ENCODE measurements at regions not wholly inside any gene's neighbourhood (a gene's known extent, or its start where the extent isn't known, plus 50 kb on each side); places are given as distances from the start of the nearest gene placed in this dataset.

- DNase-seq = no peak
Measured at GRCh38 chr1:25103164-25103795, 129.0 kb downstream of the SYF2 start.

GRCh38 chr1:25100151-25100833 lies 132.0 kb downstream of the SYF2 start:
- no peak for DNase-seq

GRCh38 chr1:25099343-25099951 lies 132.9 kb downstream of the SYF2 start:
- DNase-seq = no peak

DNA sequence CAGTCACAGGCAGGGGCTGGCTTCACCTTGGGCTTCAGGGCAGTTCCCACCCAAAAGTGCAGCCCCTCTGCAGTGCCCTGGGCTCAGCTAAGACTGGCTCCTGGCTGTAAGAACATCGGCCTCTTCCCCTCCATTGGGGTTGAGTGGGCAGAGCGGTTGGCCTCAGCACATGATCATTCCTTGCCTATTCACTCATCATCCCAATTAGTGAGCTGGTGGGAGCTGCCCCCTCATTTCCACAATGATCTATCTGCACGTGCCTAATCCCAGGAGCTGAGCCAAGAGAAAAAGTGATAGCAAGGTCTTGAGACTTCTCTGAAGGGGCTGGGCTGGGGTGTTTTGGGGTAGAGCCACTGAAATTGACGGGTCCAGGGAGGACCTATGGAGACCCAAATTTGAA lies 133.6 kb downstream of the SYF2 start:
- DNase-seq = no peak

- no peak for DNase-seq
Measured at GRCh38 chr1:25096307-25097150, 135.8 kb downstream of the SYF2 start.

DNA sequence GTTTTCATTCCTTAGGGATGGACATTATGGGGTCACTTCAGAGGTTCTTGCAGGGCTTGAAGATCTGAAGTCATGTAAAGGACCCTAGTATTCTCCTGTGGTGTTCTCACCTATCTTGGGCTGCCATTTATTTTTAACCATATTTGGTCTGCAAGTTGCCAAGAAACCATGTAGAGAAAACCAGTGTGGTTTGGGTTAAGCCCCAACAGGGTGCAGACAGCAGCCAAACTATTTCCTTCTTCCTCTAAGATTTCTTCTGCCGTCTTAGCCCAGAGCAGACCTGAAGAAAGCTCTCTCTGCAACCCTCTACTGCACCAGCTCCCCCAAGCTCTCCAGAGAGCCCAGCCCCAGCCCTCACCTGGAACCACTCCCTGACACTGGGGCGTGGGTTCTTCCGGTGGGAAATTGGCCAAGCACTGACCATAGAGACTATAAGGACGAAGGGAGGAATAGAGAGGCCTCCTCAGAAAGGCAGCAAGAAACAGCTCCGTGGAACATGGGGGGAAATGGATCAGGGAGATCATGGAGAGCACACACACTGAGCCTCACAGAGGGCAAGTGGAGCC lies 136.6 kb downstream of the SYF2 start:
- no peak for DNase-seq

DNA sequence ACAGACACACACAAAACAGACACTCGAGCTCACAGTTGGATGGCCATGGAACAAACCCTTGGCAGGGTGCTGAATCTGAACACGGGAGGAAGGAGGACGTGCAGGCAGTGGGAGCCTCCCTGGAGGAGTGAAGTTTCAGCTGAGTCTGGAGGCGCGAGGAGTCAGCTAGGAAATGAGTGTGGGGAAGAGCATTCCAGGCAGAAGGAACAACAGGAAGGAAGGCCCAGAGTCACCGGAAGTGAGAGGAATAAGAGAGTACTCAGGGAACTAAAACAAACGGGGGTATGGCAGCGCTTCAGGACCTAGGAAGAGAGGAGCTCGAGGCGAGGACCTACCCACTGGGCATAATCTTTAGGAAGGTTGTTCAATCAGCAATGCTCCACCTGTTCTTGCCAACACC lies 137.3 kb downstream of the SYF2 start:
- no peak for DNase-seq

DNA sequence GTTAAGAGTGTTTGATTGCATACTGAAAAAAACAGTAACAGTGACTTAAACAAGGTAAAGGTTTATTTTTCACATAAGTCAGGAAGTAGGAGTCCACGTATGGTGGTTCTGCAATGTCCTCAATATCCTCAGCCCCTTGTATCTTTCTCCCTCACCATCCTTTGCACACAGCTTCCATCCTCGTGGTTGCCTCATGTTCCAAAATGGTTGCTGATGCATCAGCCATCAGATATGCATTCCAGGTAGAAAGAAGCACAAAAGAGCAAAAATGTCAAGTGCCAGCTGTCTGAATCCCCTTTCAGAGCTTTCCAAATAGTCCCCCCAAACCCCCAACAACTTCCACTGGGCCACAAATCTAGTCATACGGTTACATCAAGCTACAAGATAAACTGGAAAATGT lies 138.1 kb downstream of the SYF2 start:
- no peak for DNase-seq

DNA sequence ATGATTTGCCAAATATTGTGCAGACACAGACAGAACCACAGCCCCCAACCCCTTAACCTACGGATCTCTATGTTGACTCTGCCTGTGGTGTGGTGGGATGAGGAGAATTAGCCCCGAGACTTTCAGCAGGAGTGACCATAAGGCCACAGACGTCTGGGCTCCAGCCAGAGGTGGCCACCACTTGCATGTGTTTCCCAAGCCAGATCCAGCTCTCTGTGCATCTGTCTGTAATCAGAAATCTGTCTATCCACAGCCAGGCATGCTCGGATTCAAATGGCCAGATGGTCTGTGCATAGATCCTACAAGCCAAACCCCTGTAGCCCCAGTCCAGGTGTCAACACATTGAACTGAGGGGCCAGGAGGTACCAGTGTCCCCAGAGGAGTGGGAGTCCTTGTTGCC lies 140.6 kb downstream of the SYF2 start:
- no peak for DNase-seq

- no peak for DNase-seq
Measured at GRCh38 chr1:25090707-25091422, 141.4 kb downstream of the SYF2 start.

DNA sequence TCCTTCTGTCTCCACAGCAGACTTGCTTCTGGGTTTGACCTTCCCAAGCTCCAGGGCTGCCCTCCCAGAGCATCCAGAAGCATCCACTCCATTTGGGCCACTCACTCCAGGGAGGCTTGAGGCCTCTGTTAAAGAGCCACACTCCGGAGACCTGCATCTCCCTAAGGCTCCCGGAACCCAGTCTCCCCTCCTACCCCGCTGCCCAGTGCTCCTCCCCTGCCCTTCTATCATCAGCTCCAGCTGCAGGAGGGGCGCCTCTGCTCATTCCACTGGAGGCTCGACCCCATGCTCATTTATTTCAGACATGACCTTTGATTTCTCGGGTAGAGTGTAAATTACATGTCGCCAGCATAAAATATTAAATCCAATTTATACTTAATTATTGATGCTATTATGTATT lies 142.5 kb downstream of the SYF2 start:
- no peak for DNase-seq

- no peak for DNase-seq
Measured at GRCh38 chr1:25088946-25089345, 143.4 kb downstream of the SYF2 start.

- DNase-seq = no peak
Measured at GRCh38 chr1:25088180-25088701, 144.1 kb downstream of the SYF2 start.

DNA sequence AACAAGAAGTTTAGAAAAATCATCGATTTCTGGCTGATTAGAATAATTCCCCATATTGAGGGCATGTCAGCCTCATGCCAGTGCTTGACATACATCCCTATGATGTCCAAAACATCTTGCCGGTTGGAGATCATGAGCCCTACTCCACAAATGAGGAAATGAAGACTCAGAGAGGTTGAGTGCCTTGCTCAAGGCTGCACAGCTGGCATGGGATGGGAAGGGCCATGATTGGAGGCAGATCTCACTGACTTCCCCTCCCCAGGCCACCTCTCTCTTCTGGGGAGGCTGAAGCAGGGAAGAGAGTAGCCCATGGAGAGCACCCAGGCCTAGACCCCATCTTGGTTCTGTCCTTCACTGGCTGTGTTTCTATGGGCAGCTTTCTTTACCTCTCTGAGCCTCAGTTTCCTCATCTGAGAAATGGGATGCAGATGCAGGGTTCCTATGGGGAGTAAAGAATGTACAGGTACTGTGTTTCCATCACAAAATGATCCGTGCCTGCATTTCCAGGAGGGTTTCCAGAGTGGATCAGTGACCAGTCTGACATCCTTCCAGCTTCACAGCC lies 145.7 kb downstream of the SYF2 start:
- no peak for DNase-seq

GRCh38 chr1:25084407-25084806 lies 147.9 kb downstream of the SYF2 start:
- DNase-seq = no peak

DNA sequence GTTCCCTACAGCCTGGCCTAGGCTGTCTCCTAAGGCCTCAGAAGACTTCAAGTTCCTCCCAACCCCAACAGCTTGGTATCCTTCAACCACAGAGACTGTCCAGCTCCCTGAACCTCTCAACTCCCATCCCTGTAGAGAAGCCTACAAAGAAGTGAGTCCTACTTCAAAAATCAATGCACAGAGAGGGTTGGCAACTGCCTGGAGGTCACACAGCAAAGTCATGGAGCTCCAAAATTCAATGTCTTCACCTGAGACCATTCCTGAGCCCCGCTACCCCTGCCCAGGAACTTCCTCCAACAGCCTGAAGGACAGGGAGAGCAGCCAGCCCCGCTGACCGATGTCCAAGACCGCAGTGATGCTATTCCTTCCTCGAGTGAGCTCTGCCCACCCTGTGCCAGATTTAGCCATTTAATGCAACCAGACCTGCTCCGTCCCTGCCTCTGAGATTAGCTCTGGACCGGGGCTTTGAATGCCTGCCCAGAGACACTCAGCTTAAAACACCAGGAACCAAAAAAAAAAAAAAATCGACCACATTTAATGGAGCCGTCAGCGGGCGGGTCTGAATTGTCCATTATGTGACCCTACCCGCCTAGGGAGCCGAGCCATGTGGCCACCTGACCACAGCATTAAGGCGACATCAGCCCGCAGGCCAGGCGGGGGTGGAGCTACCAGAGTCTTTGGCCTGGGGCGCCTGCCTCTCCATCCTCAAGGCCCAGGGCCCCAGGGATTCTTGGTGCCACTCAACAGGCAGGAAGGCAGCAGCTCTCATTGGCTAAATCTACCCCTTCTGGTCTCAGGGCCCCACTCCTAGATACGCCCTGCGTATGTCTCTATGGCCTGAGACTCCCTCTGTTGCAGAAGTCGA lies 148.6 kb downstream of the SYF2 start:
- no peak for DNase-seq

DNA sequence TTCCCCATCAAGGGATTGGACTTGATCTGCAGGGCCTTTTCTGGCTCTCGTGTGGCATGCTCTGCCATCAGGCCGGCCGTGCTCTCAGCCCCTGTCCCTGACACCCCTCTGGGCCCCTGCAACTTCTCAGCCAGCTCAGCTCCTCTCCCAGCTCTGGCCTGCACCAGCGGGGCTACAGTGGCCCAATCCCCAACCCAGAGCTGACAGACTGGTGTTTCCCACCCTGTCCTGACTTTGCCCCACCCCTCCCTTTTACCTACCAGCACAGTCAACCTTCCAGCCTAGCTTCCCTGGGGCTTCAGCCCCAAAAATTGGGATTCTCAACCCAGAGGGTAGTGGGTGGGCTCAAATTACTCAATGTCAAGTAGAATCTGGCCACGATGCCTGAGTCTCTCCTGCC lies 149.3 kb downstream of the SYF2 start:
- DNase-seq = no peak

- no peak for DNase-seq
Measured at GRCh38 chr1:25082216-25082899, 149.9 kb downstream of the SYF2 start.

DNA sequence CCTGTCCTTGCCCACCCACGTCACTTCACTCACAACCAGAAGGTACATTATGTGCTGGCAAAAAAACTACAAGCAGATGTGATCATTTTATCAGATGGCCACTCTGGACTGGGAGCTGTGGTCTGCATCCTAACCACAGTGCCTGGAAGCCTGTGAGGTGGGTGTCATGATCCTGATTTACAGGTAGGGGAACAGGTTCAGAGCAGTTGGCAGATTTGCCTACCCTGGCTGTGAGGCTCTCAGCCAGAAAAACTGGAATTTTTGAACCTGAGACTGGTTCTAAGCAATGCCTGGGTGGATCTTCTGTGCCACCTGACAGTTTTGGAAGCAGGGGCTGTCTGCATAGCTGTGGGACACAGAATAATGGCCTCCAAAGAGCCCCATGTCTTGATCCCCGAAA lies 150.8 kb downstream of the SYF2 start:
- DNase-seq = no peak
